Transverse colon (tissue), 4 donors: ENCODE measurements at regions not wholly inside any gene's neighbourhood (a gene's known extent, or its start where the extent isn't known, plus 50 kb on each side); places are given as distances from the start of the nearest gene placed in this dataset.
"Not testable (repeated sequence)": the region's sequence is repeated elsewhere in the genome, so short reads cannot be mapped to it uniquely, and the experiment has no call there.

Experiments
- DNase-seq: peaks from one replicate; pipeline ENCODE4 v3.0.0-alpha.2; 2019
- H3K27ac ChIP-seq, 4 donors: fragments of 200-600 bp; sonication (generic); 2 replicates each; pipeline ENCODE4 v1.5.1; 2016 to 2018; ENCODE audit warnings: inconsistent platforms in 4 of 4
- H3K27me3 ChIP-seq: fragments of 200-600 bp; sonication (generic); 2 replicates; pipeline ENCODE4 v1.5.1; 2017; ENCODE audit warnings: inconsistent platforms
- H3K36me3 ChIP-seq, 4 donors: fragments of 200-600 bp; sonication (generic); 2 replicates each; pipeline ENCODE4 v1.5.1; 2017 to 2019; ENCODE audit warnings: inconsistent platforms in 4 of 4
- H3K4me1 ChIP-seq, 4 donors: fragments of 200-600 bp; sonication (generic); 2 replicates each; pipeline ENCODE4 v1.5.1; 2017 to 2020; ENCODE audit warnings: inconsistent platforms in 4 of 4
- H3K4me3 ChIP-seq, 4 donors: fragments of 200-600 bp; sonication (generic); 1 replicate in 1 of 4; 2 replicates in 3 of 4; pipeline versions ENCODE4 v1.5.1 to v1.6.1; 2017 to 2019; ENCODE audit warnings: inconsistent platforms in 4 of 4
- H3K9me3 ChIP-seq, 2 donors: fragments of 200-600 bp; sonication (generic); 2 replicates each; pipeline ENCODE4 v1.5.1; 2017 to 2019; ENCODE audit warnings: inconsistent platforms in 2 of 2
- CTCF ChIP-seq, 5 experiments: fragments of 200-600 bp in 3 of 5; fragments of 450-650 bp in 2 of 5; sonication (generic) in 3 of 5; IDR thresholded peaks; 1 replicate in 2 of 5; 2 replicates in 3 of 5; pipeline ENCODE4 v1.5.1; 2016 to 2017; ENCODE audit warnings: antibody characterized with exemption in 5 of 5, inconsistent platforms in 3 of 5, mild to moderate bottlenecking in 2 of 5, moderate library complexity in 1 of 5
- EP300 ChIP-seq: sonication (generic); formaldehyde crosslinking; IDR thresholded peaks from one replicate; pipeline ENCODE4 v1.6.1; 2017; ENCODE audit warnings: antibody characterized with exemption, low read depth
- POLR2A ChIP-seq: fragments of 450-650 bp; IDR thresholded peaks from one replicate; pipeline ENCODE4 v1.6.1; 2016; ENCODE audit warnings: antibody characterized with exemption, mild to moderate bottlenecking, moderate library complexity
- POLR2AphosphoS5 ChIP-seq, 3 donors: sonication (generic); formaldehyde crosslinking; IDR thresholded peaks; one replicate each; pipeline ENCODE4 v1.6.1; 2016; ENCODE audit warnings: antibody characterized with exemption in 3 of 3
- WGBS, 2 donors: methylation state at CpG; one replicate each; pipeline ENCODE4 v1.1.5; 2018; ENCODE audit warnings: low coverage in 1 of 2; 5-methylcytosine and 5-hydroxymethylcytosine counted together
- in situ Hi-C, 4 donors: fragments of 200-750 bp; cut with MboI; loops; one replicate each; pipeline versions ENCODE4 v1.15.0 to v1.15.1; 2017; ENCODE audit warnings: low sequenced_read_pairs in 3 of 4, low pct_ligation_motif_present in 1 of 4, low pct_unique_long_range_greater_than_20kb in 1 of 4
- intact Hi-C: fragments of 100-400 bp; cut with DNase I; formaldehyde crosslinking; loops from one replicate; pipeline ENCODE4 v1.15.1; 2023; ENCODE audit warnings: low total_unique reads

DNA sequence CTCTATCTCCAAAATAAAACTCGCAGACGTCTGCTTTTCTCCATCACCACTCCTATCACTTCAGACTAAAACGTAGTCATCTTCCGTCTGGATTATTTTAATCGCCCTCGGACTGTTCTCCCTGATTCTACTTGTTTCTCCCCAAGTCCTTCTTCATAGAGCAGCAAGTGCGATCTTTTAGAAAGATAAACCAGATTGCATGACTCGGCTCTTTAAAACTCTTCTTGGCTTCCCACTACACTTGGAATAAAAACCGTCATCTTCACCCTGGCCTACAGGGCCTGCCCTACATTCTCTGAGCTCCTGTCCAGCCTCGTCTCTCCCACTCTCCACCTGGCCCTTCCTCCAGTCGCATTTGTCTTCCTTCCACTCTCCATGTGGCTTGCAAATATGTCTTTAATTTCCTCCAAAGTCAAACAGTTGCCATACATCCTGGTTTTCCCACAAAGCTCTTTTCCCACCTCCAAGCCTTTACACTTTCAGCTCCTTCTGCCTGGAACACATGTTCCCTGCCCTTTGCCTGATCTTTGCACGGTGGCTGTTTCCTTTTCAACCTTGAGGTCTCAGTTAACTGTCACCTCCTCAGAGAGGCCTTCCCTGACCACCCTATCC lies 70.5 kb upstream of the DHX40 start:
- H3K36me3 ChIP-seq: no peaks in the 10 kb centered on the region
- no peak overlapping the region for H3K4me3 ChIP-seq
- H3K4me1 ChIP-seq: no peaks in the 10 kb centered on the region
- H3K27me3 ChIP-seq: no peaks in the 10 kb centered on the region
- H3K27ac ChIP-seq: no peak overlapping the region
- WGBS, 2 donors: 74 to 75% methylated on average over 10 to 12 of the region's 12 CpGs
- TF ChIP-seq EP300 (no peak), POLR2AphosphoS5 (IDR thresholded peaks at IDR 0.05) (no peak)
- intact Hi-C loops (no loop called here), in situ Hi-C loops (no loop called here)
- no peak for DNase-seq
- H3K9me3 ChIP-seq: no peaks in the 10 kb centered on the region

- H3K4me3 ChIP-seq: no peak overlapping the region
- no peaks in the 10 kb centered on the region for H3K36me3 ChIP-seq
- no peak for TF ChIP-seq POLR2A
- TF ChIP-seq EP300: no peak
- TF ChIP-seq CTCF (IDR thresholded peaks at IDR 0.05): no peak
- no peak for TF ChIP-seq POLR2AphosphoS5 (IDR thresholded peaks at IDR 0.05)
- no peaks in the 10 kb centered on the region for H3K4me1 ChIP-seq
- intact Hi-C loops: no loop called here
- DNase-seq: no peak
- H3K9me3 ChIP-seq: no peaks in the 10 kb centered on the region
- no peaks in the 10 kb centered on the region for H3K27me3 ChIP-seq
- in situ Hi-C loops: no loop called here
- 84% methylated on average over 1 of the region's 1 CpG; no CpG with 5 or more reads in 1 of the 2 donors for WGBS, 2 donors
- H3K27ac ChIP-seq: no peak overlapping the region
These were observed 69.2 kb upstream of the DHX40 start for GRCh38 chr17:59496178-59496577.

DNA sequence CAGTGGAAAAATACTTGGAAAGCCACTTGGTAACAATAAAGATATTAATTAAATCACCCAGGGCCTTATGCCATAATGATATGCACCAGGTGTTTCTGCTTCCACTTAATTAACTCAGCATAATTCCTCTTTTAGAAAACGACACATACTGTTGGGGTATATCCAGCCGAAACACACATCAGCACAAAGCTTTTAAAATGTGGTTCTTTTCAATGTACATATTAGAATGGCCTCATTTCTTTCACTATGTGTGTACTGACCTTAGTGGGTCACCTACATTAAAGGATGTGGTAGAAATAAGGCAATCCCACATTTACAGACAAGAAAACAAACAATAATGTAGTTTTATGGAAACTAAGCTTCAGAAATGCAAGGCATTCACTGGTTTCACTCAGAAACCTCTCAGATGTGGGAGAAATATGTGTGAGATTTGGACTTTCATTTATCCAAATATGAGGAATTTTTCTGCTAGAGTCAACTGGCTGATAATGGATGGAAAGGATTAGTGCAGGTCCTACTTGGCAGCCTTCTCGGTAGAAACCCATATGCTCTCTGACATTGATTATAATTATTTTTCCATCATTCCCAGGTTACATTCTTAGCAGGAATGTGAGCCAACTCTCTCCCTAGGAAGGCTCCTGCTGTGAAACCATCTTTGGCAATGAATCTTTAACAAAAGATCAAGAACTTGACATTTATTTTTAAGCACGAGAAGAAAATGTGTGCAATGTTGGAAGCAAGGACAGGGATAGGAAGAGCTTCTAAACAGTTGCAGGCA lies 66.7 kb upstream of the DHX40 start:
- WGBS, 2 donors: 66 to 76% methylated on average over 2 to 4 of the region's 4 CpGs
- Histone ChIP-seq H3K4me1 (no peaks in the 10 kb centered on the region), H3K9me3 (no peaks in the 10 kb centered on the region), H3K36me3 (no peaks in the 10 kb centered on the region), H3K27me3 (no peaks in the 10 kb centered on the region), H3K27ac (no peak overlapping the region), H3K4me3 (no peak overlapping the region)
- no peak for DNase-seq
- intact Hi-C loops: no loop called here
- TF ChIP-seq POLR2AphosphoS5 (IDR thresholded peaks at IDR 0.05): no peak
- no peak for TF ChIP-seq POLR2A
- no peak for TF ChIP-seq EP300
- no peak for TF ChIP-seq CTCF (IDR thresholded peaks at IDR 0.05)
- in situ Hi-C loops: no loop called here

GRCh38 chr17:59500086-59500655 lies 65.2 kb upstream of the DHX40 start:
- H3K36me3 ChIP-seq, H3K27me3 ChIP-seq, H3K27ac ChIP-seq, in situ Hi-C loops, DNase-seq, intact Hi-C loops, H3K4me3 ChIP-seq, H3K4me1 ChIP-seq, H3K9me3 ChIP-seq: not testable (repeated sequence)
- 92% methylated on average over 38 of the region's 41 CpGs; no CpG with 5 or more reads in 1 of the 2 donors for WGBS, 2 donors

GRCh38 chr17:59501690-59502089 lies 63.7 kb upstream of the DHX40 start:
- H3K4me3 ChIP-seq: no peak overlapping the region
- WGBS, 2 donors: 75 to 91% methylated on average over 1 of the region's 1 CpG
- in situ Hi-C loops: no loop called here

More at GRCh38 chr17:59501690-59502089, 63.7 kb upstream of the DHX40 start:
- DNase-seq: no peak
- intact Hi-C loops: no loop called here
- H3K27me3 ChIP-seq: no peaks in the 10 kb centered on the region
- TF ChIP-seq CTCF (IDR thresholded peaks at IDR 0.05) (no peak), POLR2AphosphoS5 (IDR thresholded peaks at IDR 0.05) (no peak), POLR2A (no peak), EP300 (no peak)
- H3K27ac ChIP-seq: no peak overlapping the region
- H3K36me3 ChIP-seq: no peaks in the 10 kb centered on the region
- H3K9me3 ChIP-seq: no peaks in the 10 kb centered on the region
- no peaks in the 10 kb centered on the region for H3K4me1 ChIP-seq
